ENCODE measurements at regions not wholly inside any gene's neighbourhood (a gene's known extent, or its start where the extent isn't known, plus 50 kb on each side); places are given as distances from the start of the nearest gene placed in this dataset.

DNA sequence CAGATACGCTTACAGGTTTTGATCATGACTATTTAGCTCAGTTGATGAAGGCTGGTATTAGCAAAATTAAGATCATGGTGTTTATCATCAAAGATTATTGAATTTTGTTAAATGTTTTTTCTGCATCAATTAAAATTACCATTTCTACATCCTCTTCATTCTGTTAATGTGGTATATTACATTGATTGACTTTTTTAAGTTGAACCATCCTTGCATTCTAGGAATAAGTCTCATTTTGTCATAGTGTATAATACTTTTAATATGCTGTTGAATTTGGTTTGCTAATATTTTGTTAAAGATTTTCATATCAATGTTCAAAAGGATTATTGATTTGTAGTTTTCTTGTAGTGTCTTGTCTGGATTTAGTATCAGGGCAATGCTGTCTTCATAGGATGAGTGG, 142.4 kb downstream of the LYPLAL1 start:
- no peak for DNase-seq (ENCODE audit: low read depth)

DNA sequence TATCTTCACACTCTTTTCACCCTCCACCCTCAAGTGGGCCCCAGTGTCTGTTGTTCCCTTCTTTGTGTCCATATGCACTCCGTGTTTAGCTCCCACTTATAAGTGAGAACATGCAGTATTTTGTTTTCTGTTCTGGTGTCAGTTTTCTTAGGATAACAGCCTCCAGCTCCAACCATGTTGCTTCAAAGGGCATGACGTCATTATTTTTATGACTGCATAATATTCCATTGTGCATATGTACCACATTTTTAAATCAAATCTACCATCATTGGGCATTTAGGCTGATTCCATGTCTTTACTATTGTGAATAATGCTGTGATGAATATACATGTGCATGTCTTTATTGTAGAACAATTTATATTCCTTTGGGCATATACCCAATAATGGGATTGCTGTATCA, 140.3 kb downstream of the LYPLAL1 start:
- no peak for DNase-seq (ENCODE audit: low read depth)

DNA sequence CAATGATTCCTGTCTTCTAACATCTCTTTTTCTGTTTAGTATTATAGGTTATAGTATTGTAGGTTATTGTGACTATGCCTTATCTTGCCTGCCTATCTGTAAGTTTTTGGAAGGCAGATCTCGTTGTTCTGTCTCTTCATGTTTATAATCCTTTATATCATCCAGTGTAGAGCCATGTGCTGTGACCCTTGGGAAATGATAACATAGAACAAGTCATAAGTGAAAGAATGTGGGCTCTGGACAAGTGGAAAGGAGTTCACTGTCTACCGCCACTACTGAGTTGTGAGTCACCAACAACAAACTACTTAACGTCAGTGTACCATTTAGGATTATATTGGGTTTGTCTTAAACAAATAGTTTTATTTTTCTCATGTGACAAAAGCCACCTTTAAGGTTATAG, 139.3 kb downstream of the LYPLAL1 start:
- DNase-seq (ENCODE audit: low read depth): no peak

DNA sequence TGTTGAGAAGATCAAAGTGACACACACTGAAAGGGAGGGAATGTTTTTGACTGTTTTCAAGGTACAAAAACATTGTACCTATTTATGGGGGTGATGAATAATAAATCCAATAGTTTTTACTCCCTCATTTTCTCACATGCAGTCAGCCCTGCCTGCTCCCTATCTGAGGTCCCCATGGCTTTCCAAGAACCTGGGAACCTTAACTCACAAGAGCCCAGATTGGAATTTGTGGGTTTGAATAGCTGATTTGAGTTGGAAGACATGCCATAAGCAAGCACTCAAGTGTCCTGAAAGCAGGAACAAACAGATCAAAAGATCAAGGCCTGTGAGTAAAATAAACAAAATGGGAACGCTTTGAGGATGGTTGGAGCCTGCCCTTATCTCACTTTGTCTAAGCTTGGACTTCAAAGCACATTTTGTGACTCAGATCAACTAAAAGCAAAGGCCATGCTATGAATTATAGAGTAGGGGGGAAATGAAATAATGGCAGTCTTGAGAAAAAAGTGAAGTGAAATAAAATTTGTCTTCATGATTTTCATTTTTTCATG, 136.6 kb downstream of the LYPLAL1 start:
- no peak for DNase-seq (ENCODE audit: low read depth)

DNA sequence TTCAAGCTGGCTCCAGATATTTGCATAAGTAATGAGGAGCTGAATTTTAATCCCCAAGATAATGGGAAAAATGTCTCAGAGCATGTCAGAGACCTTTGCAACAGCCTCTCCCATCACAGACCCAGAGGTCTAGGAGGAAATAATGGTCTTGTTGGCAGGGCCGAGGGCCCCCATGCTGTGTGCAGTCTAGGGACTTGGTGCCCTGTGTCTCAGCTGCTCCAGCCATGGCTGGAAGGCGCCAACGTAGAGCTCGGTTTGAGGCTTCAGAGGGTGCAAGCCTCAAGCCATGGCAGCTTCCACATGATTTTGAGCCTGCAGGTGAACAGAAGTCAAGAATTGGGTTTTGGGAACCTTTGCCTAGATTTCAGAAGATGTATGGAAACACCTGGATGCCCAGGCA, 134.7 kb downstream of the LYPLAL1 start:
- DNase-seq (ENCODE audit: low read depth): no peak

DNA sequence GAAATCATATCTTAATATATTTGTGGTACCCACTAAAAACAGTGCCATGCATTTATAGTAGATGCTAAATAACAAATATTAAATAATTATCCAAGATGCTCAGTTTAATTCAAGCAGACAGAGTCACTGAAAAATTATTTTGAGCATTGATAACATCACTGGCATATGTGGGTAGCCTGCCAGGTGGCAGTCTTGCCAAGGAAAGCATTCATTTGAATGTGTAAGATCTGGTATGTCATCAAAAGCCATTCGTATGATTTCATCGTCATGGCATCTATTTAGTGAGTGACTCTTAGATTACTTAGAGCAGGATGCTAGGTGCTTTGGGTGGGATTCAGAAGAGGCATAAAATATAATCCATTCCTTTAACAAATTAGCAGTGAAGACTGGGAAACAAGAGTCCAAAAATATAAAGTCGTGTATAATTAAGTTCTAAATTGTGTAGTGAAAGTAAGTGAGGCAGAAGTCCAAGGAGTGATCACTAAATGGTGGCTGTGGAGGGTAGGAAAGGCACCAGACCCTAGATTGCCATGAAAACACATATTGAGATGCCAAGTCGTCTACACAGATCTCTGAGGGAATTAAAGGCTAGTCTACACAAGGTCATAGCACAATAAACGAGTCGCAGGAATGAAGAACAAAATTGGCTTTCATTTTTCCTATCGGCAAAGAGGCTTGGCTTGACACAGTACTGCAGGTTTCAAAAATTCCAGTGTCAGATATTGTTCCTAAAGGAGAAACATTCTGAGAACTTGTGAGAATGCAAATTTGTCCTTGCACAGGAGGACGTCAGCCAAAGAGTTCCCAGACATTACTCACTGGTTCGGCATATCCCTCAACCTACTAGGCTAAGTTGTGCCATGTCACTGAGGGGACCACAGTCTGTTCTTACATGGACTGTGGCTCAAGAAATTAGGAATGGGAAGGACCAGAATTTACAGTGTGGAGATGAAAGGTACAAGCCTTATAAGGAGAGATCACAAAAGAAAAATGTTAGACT, 130.8 kb downstream of the LYPLAL1 start:
- DNase-seq (ENCODE audit: low read depth): no peak

DNA sequence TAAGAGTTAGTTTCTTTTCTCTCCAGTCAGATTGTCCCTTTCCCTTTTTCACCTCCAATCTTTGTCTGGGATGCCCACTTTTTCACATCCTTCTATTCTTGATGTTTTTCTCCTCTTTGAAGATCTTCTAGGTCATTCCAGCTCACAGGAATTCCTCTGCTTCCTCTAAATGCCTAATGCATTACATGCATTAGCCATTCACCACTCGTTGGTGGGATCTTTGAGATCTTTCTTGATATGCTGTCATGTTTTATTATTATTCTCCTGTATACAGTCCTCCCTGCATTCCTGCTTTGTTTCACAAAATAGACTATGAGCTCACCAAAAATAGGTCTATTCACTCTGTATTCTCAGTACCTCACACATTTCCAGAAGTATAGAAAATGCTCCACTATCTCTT, 129.0 kb downstream of the LYPLAL1 start:
- no peak for DNase-seq (ENCODE audit: low read depth)

DNA sequence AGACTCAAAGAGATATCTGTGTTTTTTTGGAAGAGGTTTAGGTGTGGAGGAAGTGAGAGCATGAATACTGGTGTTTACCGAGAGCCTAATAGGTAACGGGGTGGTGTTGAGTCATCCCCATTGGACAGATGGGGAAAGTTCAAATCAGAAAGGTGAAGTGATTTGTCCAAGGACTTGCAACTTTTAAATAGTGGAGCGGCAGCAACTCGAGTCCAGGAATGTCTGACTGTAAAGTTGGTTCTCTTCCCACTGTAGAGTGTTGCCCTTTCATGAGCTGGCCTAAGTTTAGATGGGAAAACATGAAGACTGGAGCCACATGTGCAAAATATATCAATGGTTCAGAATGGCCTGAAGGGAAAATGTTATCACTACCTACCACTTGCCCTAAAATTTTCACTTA, 125.7 kb downstream of the LYPLAL1 start:
- DNase-seq (ENCODE audit: low read depth): no peak

DNA sequence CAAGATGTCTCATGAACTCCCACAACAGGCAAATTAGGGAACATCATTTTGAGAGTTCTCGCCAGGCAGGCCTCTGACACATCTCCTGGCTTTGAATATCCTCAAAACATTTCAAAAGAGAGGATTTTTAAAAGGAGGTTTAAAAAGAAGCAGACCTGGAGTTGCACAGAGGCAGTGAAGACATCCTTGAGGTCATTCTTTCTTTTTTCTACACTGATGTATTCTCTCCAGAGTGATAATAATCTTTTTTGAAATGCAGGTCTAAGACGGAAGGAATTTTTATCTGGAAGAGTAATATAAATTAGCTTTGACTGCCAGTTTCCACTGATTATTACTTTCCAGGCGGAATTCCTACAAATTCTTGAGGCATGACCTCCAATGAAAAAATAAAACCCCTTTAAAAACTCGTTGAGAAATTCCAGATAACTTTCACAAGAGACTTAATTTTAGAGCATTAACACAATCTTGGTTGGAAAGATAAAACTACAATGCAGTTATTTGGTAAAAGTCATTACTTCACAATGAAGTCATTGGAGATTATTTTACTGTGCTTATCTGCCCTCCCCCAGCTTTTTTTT, 125.0 kb downstream of the LYPLAL1 start:
- DNase-seq (ENCODE audit: low read depth): no peak

DNA sequence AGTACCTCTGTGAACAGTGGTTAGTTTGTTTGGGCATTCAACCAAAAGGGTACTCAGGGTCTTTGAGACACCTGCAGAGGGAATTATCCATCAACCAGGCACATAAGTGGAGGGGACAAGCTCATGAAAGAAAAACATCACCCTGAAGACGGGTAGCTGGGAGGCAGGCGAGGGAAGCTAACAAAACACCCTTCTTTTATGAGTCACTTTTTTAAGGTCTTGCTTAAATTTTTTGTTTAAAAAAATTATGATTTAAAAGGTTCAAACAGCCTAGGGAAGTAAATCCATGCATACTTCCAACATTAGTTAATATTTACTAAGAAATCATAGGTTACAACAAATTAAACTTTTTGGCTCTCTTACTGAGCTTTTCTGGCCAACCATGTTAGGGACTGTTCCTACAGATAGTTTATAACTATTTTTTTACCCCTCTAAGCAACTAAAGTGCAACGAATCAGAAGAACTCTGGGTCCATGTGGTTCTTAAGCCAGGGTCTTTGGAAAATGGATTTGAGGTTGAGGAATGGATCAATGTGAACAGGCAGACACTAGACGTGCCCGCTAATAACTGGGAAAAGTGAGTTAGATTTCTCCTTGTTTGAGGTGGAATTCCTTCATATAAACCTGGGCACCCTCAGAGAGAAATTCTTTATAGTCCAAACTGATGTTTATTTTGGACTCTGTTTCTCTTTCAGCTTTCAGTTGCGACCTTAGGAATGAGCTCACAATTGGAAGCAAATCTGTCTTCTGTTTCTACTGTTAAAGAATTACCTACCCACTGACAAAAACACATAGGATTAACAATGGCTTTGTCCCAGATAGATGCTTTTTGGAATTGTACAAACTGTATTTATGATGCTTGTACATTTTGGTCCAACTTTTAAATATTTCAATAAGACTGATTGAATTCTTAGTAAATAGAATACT, 123.0 kb downstream of the LYPLAL1 start:
- DNase-seq (ENCODE audit: low read depth): no peak

DNA sequence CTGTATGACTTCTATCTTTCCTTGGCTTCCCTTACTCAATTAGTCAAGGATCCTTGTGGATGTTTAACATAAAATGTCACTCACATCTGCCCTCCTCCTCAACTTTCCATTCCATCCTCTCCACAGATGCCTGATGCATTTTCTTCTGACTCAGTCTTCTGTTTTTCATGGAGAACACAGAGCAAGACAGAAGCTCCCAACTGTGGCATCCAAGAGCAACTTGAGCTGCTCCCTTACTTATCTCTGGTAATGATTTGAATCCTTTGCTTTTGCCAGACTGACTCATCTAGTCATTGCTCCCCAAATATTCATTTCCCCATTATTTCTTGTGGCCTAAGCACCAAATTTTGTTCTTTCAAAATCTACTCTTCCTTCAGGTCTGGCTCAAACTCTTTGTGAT, 120.6 kb downstream of the LYPLAL1 start:
- DNase-seq (ENCODE audit: low read depth): no peak

DNA sequence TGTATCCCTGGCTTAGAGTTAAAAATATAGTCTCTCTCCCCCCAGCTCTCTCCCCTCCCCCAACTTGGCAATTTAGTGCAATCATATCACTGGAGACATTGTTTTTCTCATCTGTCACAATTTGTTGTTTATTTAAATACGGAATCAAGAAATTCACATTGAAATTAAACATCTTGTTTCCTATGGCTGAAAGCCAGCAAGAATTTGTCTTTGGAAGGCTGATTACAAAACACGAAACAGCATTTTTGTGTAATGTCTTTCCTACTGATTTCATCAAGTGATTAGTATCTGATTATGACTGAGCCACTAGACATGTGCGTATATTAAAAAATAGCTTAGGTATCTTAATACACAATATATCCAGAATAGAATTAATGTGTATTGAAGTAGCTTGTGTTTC, 119.7 kb downstream of the LYPLAL1 start:
- DNase-seq (ENCODE audit: low read depth): no peak

DNA sequence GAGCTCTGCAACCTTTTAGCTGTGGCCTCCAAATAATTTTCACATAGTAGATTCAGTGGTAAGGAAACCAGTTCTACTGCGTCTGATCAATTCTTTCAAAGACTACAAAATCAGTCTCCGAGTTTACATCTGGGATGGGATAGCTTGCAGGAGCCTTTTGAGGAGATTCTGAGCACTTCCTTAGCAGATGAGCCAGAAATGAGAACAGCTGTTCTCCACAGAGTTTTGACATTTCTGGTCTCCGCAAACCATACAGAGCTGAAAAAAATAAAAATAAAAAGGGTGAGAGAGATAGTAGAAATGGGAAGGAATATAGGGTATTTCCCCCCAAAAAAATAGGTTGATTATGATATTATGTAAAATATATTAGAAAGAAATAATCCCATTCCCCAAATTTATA, 119.3 kb downstream of the LYPLAL1 start:
- DNase-seq (ENCODE audit: low read depth): no peak

DNA sequence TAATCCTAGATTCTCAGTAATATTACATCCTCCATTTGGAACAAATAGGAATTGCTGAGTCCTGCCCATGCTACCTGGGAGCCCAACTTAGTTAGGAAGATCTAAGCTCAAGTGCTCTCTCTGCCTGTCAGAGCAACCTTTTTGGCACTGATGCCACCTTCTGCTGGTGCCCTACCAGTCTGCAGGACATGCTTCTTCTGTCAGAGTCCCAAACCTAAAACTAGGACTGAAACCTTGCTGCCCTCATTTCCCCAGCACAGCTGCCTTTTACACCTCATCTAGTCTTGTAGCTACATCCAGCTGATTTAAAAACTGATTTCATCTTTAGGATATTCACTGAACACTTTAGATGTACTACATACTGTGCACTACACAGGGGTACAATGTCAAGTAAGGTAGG, 118.7 kb downstream of the LYPLAL1 start:
- no peak for DNase-seq (ENCODE audit: low read depth)

DNA sequence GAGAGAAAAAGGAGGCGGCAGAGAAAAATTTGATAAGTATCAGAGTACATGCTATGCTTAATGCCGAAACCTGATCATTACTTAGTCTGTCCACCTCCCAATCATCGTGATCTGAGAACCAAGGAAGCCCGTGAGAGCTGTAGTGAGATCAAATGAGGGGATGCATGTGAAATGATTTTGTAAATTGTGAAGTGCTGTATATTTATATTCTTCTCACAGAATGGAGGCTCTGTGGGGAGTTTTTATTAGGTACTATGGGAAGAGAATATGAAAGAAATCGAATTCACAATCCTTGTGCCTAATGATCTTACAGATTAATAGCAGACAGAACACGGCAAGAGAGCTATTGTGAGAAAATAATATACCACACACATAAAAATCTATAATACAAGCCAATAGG, 115.5 kb downstream of the LYPLAL1 start:
- no peak for DNase-seq (ENCODE audit: low read depth)

DNA sequence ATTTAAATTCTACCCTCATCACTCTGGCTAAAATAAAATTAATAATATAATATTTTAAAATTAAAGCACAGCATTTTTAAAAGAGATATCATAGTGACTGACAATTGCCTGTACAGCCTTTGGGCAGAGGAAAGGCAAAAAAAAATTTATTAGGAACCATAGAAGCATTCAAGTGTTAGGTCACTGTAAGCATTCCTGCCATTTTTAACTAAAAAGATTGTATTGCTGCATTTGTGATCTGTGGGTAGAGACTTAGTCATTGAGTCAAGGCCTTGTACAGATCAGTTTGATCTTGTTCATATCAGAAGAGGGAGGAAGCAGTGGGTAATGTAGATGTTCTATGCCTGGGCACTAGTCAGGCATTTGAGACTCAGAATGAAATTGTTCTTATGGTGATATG, 109.9 kb downstream of the LYPLAL1 start:
- no peak for DNase-seq (ENCODE audit: low read depth)

DNA sequence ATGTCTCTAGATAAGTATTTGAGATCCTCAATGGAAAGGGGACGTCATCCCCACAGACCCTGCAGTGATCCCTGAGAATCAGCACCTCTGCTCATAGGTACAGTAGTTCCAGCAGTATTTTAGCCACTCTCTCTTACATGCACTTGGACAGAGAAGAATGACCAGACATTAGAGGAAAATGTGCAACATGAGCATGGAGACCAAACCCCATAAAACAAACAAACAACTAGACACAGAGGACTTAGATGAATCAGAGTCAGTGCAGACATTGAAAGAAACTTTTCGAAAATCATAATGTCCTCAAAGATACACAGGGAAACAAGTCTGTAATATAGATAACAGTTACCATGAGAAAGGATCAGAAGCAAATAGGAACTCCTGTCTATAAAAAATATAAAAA, 108.2 kb downstream of the LYPLAL1 start:
- DNase-seq (ENCODE audit: low read depth): no peak

DNA sequence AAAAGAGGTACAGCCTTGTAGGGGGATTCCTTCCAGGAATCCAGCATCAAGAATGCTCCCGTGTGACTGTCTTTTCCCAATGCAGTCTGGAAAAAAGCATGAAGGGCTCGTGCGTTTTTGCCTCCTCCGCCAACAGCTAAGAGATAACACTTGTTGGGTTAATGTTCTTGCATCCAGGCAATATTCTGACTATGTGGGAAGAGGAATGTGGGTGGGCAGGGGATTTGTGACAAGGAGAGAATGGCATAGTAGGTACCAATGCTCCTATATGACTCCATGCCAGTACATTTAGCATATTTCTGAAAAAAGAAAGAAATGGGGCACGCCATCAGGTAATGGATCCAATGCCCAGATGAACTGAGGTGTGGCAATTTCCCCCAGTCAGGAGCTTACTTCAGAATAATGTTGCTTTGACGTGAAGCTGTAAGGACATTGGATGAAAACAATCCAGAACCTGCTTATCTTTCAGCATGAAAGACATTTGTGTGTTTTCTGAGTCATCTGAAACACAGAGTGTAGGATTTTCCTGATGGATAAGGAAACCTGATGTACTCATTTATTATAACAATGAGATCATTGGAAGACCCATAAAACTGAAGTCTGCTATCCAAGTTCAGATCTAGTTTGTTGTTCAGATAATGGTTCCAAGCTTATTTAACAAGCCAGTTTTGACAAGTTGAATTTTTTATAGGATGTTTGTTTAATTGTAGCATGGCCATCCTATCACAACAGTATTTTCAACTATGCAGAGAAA, 105.5 kb downstream of the LYPLAL1 start:
- no peak for DNase-seq (ENCODE audit: low read depth)

DNA sequence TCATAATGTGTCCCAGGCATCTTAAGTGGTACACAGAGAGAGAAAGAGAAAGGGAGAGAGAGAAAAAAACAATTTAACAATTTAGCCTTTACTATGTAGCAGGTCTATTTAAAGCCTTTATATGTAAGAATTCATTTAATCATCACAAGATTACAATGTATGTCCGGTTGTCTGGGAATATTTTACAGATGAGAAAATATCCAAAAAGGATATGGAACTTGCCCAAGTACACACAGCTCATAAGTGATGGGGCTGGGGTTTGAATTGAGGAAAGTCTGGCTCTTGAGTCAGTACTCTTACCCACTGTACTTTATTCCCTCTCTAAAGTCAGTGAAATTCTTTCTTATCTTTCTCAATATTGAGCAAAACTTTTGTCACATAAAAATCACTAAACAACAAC, 104.6 kb downstream of the LYPLAL1 start:
- DNase-seq (ENCODE audit: low read depth): no peak

DNA sequence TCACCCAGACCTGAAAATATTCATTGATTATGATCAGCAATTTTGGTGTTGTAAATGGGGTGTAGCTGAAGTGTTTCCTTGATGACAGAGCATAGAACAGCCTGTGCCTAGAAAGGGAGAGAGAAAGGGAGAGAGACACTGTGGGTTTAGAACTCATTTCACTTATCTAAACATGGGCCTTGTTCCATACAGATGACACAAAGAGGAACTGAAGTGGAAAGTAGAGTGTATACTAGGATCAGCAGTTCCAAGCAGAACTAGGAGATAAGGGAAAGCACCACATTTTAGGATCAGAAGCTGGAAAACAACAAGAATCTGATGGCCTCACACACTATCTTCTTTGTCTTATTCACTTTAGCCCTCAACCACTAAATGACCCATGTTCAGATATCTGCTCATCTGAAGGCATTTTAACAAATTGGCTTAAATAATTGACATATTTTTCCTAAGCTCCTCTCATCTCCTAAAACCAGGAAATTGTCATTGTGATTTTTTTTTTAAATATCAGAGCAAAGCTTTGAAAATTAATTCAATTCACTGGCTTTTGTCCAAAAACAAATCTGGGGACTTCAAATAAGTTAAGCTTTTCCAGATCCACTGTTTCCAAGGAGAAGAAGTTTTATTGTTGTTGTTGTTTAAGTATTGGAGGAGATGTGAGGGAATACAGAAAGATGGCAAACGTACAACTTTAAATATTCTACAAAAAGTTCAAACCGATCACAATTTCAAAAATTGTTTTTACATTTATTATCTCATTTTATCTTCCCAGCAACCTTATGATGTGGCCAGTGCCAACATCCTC, 103.8 kb downstream of the LYPLAL1 start:
- DNase-seq (ENCODE audit: low read depth): no peak

Measured in CMK (cell line).